ENCODE measurements at regions not wholly inside any gene's neighbourhood (a gene's known extent, or its start where the extent isn't known, plus 50 kb on each side); places are given as distances from the start of the nearest gene placed in this dataset.

DNA sequence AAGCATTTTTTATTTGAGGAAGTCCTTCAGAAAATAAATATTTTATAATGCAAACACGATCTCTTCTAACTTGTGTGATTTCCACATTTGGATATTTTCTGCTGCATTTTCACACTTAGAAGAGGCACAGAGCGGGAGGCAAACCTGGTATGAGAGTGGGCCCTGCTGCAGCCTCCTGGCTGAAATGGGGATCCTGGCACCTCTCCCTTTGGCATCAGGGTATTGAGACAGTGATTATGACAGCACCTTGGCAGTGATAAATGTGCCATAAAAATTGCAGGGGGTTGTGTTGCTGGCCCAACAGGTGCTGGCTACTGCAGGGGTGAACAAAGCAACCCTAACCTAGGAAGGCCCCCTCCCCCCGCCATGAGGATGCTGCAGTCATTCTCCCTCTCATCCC is 128.6 kb downstream of the TSN start:
- H3K4me1 ChIP-seq (replicated peaks in 1 of 2; ENCODE audit: control insufficient read depth in 2 of 2, insufficient read depth in 2 of 2, low read length in 2 of 2), result peaks cover 6 to 9% of the 10 kb centered on the region in 2 experiments; a peak in 4 of 5 replicates
- BruUV-seq (replicated peaks), result no TSS peak
- H3K36me3 ChIP-seq (ENCODE audit: control insufficient read depth, insufficient read depth, low read length), result no peaks in the 10 kb centered on the region
- no peak overlapping the region for H3K4me2 ChIP-seq (ENCODE audit: insufficient read depth, low read length)
- intact Hi-C loops (cut with micrococcal nuclease), result no loop called here
- no peaks in the 10 kb centered on the region for H3K9me1 ChIP-seq (ENCODE audit: control insufficient read depth, insufficient read depth, low read length)
- in situ Hi-C loops (cut with MboI), result no loop called here
- no peak for FAIRE-seq
- no peak for TF ChIP-seq BHLHE40 (IDR thresholded peaks at IDR 0.05; ENCODE audit: low read length)
- no peak for TF ChIP-seq STAG1 (CRISPR knock-in tag; IDR thresholded peaks at IDR 0.05; ENCODE audit: borderline replicate concordance)
- TF ChIP-seq FOXJ3 (CRISPR knock-in tag; IDR thresholded peaks at IDR 0.05), result no peak
- TF ChIP-seq POLR3A (IDR thresholded peaks at IDR 0.05; ENCODE audit: borderline replicate concordance, extremely low read depth, insufficient read depth, insufficient read length), result no peak
- TF ChIP-seq GATAD2B (IDR thresholded peaks at IDR 0.05; ENCODE audit: borderline replicate concordance), result no peak
- no peak for TF ChIP-seq RBM17 (IDR thresholded peaks at IDR 0.05; ENCODE audit: borderline replicate concordance, low read depth, low read length)
- TF ChIP-seq MAFK (IDR thresholded peaks at IDR 0.05; ENCODE audit: low read length), result no peak
- no peak for TF ChIP-seq MYC (IDR thresholded peaks at IDR 0.05; ENCODE audit: low read depth, low read length)
- TF ChIP-seq MYC (CRISPR knock-in tag; IDR thresholded peaks at IDR 0.05; ENCODE audit: borderline replicate concordance, low read depth), result no peak
- no peak for TF ChIP-seq SIRT6 (IDR thresholded peaks at IDR 0.05; ENCODE audit: low read depth, low read length)
- no peak for TF ChIP-seq PCBP1 (IDR thresholded peaks at IDR 0.05; ENCODE audit: low read depth, low read length, poor library complexity, severe bottlenecking)
- TF ChIP-seq RB1 (IDR thresholded peaks at IDR 0.05; ENCODE audit: low read depth), result no peak
- no peak for TF ChIP-seq SMARCE1 (IDR thresholded peaks at IDR 0.05)
- no peak for TF ChIP-seq RBM14 (IDR thresholded peaks at IDR 0.05; ENCODE audit: borderline replicate concordance, insufficient read depth, low read depth, low read length)
- ATAC-seq, result no peak
- no peaks in the 10 kb centered on the region for H3K79me2 ChIP-seq (ENCODE audit: control insufficient read depth, insufficient read depth, low read length)
- no peak overlapping the region for H3K27ac ChIP-seq (ENCODE audit: extremely low read depth, low read depth, low read length)
- no peak for DNase-seq (ENCODE audit: extremely low read depth in 1 of 4, low spot score in 3 of 4)
- H3K9me3 ChIP-seq (replicated peaks; ENCODE audit: control insufficient read depth, insufficient read depth, low read depth, low read length), result no peaks in the 10 kb centered on the region
- no peaks in the 10 kb centered on the region for H4K20me1 ChIP-seq (replicated peaks; ENCODE audit: control insufficient read depth, insufficient read depth, low read length)
- ChIA-PET POLR2A (no interaction called here), CTCF (ENCODE audit: low intra/inter-chr PET ratio) (no interaction called here)
- no peak overlapping the region for H2AFZ ChIP-seq (ENCODE audit: low read depth, low read length)
- peaks cover 0 to 22% of the 10 kb centered on the region in 2 experiments; a peak in 4 of 5 replicates for H3K27me3 ChIP-seq (ENCODE audit: control insufficient read depth in 2 of 2, insufficient read depth in 2 of 2, low read length in 2 of 2)
- H3K4me3 ChIP-seq, result no peak overlapping the region
- no peak overlapping the region for H3K9ac ChIP-seq (ENCODE audit: insufficient read depth in 1 of 2, low read depth in 2 of 2, low read length in 2 of 2)
- WGBS (ENCODE audit: insufficient coverage, low coverage, missing lambda C conversion rate), result 7% methylated on average over 3 of the region's 3 CpGs
